Esophagus squamous epithelium (tissue), 4 donors: ENCODE measurements at regions not wholly inside any gene's neighbourhood (a gene's known extent, or its start where the extent isn't known, plus 50 kb on each side); places are given as distances from the start of the nearest gene placed in this dataset.

Experiments used
- POLR2A ChIP-seq, 4 donors: fragments of 450-650 bp; IDR thresholded peaks; one replicate each; pipeline ENCODE4 v1.6.1; 2017; ENCODE audit warnings: antibody characterized with exemption in 4 of 4, mild to moderate bottlenecking in 4 of 4, moderate library complexity in 3 of 4
- TF ChIP-seq, protein P1 (sequence below), 6 experiments: fragments of 450-650 bp in 4 of 6; fragments of 200-600 bp in 2 of 6; sonication (generic) in 2 of 6; IDR thresholded peaks; one replicate each; pipeline ENCODE4 v1.5.1; 2016 to 2019; ENCODE audit warnings: antibody characterized with exemption in 6 of 6, mild to moderate bottlenecking in 4 of 6, moderate library complexity in 4 of 6

DNA sequence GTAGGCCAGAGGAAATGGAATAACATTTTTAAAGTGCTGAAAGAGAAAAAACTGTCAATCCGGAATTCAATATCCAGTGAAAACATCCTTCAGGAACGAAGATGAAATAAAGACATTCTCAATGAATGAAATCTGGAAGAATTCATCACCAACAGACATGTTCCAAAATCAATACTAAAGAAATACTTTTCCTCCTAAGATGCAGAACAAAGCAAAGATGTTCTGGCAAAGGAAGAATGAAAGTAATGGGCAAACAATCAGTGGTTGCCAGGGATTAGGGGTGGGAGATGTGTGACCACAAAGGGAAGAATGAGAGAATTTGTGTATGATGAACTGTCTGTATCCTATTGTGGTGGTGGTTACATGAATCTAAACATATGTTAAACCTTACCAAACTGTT, 52.8 kb upstream of the EEPD1 start:
- TF ChIP-seq, protein P1, sequence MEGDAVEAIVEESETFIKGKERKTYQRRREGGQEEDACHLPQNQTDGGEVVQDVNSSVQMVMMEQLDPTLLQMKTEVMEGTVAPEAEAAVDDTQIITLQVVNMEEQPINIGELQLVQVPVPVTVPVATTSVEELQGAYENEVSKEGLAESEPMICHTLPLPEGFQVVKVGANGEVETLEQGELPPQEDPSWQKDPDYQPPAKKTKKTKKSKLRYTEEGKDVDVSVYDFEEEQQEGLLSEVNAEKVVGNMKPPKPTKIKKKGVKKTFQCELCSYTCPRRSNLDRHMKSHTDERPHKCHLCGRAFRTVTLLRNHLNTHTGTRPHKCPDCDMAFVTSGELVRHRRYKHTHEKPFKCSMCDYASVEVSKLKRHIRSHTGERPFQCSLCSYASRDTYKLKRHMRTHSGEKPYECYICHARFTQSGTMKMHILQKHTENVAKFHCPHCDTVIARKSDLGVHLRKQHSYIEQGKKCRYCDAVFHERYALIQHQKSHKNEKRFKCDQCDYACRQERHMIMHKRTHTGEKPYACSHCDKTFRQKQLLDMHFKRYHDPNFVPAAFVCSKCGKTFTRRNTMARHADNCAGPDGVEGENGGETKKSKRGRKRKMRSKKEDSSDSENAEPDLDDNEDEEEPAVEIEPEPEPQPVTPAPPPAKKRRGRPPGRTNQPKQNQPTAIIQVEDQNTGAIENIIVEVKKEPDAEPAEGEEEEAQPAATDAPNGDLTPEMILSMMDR (IDR thresholded peaks at IDR 0.05), result no peak
- no peak for TF ChIP-seq POLR2A (IDR thresholded peaks at IDR 0.05)
